H1 (cell line): ENCODE measurements at regions not wholly inside any gene's neighbourhood (a gene's known extent, or its start where the extent isn't known, plus 50 kb on each side); places are given as distances from the start of the nearest gene placed in this dataset.

Source experiments
- CBX5 ChIP-seq: fragments of 300-800, 300-1000 bp; sonication (generic); IDR thresholded peaks from 2 replicates; pipeline ENCODE4 v1.7.1; 2016; ENCODE audit warnings: antibody characterized with exemption, low read length, low read depth
- CTCF ChIP-seq, 3 experiments: IDR thresholded peaks; 1 replicate in 2 of 3; 2 replicates in 1 of 3; pipeline versions ENCODE4 v1.5.1 to v1.6.1; 2011; ENCODE audit warnings: low read length in 3 of 3, mild to moderate bottlenecking in 3 of 3, inconsistent platforms in 2 of 3, low read depth in 1 of 3, moderate library complexity in 1 of 3; ENCODE audit not compliant: insufficient read depth in 1 of 3; ENCODE audit errors: control extremely low read depth in 1 of 3
- EZH2 ChIP-seq: fragments of 200-600 bp; sonication (generic); IDR thresholded peaks from 2 replicates; pipeline ENCODE4 v1.7.1; 2012; ENCODE audit warnings: low read depth, mild to moderate bottlenecking, moderate library complexity, low read length, inconsistent platforms; ENCODE audit not compliant: severe bottlenecking
- GABPA ChIP-seq: IDR thresholded peaks from 2 replicates; pipeline ENCODE4 v1.6.1; 2011; ENCODE audit warnings: mild to moderate bottlenecking, low read length, moderate library complexity, borderline replicate concordance; ENCODE audit not compliant: insufficient read depth
- HDAC2 ChIP-seq, 2 experiments: fragments of 300-600 bp in 1 of 2; sonication (generic) in 1 of 2; IDR thresholded peaks; 2 replicates each; pipeline ENCODE4 v1.6.1; 2011 to 2012; ENCODE audit warnings: low read depth in 2 of 2, low read length in 2 of 2, mild to moderate bottlenecking in 2 of 2, moderate library complexity in 2 of 2, borderline replicate concordance in 1 of 2, inconsistent platforms in 1 of 2
- NRF1 ChIP-seq: IDR thresholded peaks from 2 replicates; pipeline ENCODE4 v1.6.1; 2011; ENCODE audit warnings: mild to moderate bottlenecking, low read depth, low read length, improper control_type of control experiment
- POLR2A ChIP-seq, 2 experiments: IDR thresholded peaks; 1 replicate in 1 of 2; 2 replicates in 1 of 2; pipeline ENCODE4 v1.6.1; 2011; ENCODE audit warnings: low read depth in 2 of 2, low read length in 2 of 2, mild to moderate bottlenecking in 2 of 2; ENCODE audit errors: control extremely low read depth in 1 of 2
- POLR2AphosphoS5 ChIP-seq: IDR thresholded peaks from 2 replicates; pipeline ENCODE4 v1.6.1; 2011; ENCODE audit warnings: low read depth, low read length

GRCh38 chr20:62534526-62535221 is 58.9 kb upstream of the GATA5 start:
- TF ChIP-seq POLR2A (IDR thresholded peaks at IDR 0.05; ENCODE audit: control extremely low read depth in 1 of 2, low read depth in 2 of 2, low read length in 2 of 2) (no peak), CTCF (IDR thresholded peaks at IDR 0.05; ENCODE audit: control extremely low read depth in 1 of 3, insufficient read depth in 1 of 3, low read depth in 1 of 3, low read length in 3 of 3) (no peak), EZH2 (no peak), GABPA (no peak), NRF1 (no peak), POLR2AphosphoS5 (no peak), CBX5 (no peak), HDAC2 (IDR thresholded peaks at IDR 0.05; ENCODE audit: borderline replicate concordance in 1 of 2, low read depth in 2 of 2, low read length in 2 of 2) (no peak)
